GM11168 (cell line): ENCODE measurements at regions not wholly inside any gene's neighbourhood (a gene's known extent, or its start where the extent isn't known, plus 50 kb on each side); places are given as distances from the start of the nearest gene placed in this dataset.
"Not testable (repeated sequence)": the region's sequence is repeated elsewhere in the genome, so short reads cannot be mapped to it uniquely, and the experiment has no call there.

Source experiments
- in situ Hi-C: fragments of 300-500 bp; cut with MboI; formaldehyde crosslinking; loops from one replicate; pipeline ENCODE4 v1.12.0; 2022; ENCODE audit warnings: low sequenced_read_pairs; ENCODE audit not compliant: unreplicated experiment

- in situ Hi-C loops: no loop called here
These were observed 293.5 kb upstream of the CNR1 start for GRCh38 chr6:88459643-88460042.

GRCh38 chr6:88459189-88459588, 293.0 kb upstream of the CNR1 start:
- in situ Hi-C loops: no loop called here

DNA sequence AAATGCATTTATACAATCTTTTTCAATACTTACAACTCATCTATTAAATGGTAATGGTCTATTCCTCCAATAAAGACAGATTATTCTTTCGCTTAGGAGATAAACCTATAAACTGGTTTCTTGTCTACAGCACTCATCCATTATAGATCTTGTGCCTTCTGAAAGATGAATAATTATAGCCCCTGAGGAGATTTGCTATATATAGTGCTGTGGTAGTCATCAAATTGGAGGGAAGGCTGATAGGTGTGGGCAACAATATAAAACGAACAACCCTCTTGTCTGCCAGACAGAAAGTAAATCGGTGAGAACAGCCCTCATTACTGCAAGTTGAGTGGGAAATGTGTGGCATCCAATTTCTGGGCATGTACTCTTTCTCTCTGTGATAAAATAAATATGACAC, 292.5 kb upstream of the CNR1 start:
- in situ Hi-C loops: no loop called here

- in situ Hi-C loops: no loop called here
These were observed 290.2 kb upstream of the CNR1 start for GRCh38 chr6:88456221-88456859.

- in situ Hi-C loops: no loop called here
These were observed 289.2 kb upstream of the CNR1 start for GRCh38 chr6:88455317-88455716.

DNA sequence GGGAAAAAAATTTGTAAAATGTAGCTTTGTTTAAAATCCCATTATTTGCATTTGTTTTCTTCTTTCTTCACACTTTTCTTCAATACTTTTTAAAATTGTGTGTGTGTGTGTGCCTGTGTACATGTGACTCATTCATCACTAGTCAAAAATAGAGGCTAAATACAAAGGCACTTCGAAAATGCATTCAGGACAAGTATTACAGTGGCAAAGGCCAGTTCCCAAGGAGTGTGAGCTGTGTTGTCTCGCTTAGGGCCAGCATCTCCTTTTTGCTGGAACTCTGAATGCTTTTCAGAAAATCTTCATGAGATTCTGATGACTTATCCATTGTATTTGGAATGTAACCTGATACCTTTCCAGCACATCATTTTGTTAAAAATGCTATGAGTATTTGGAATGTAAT, 288.5 kb upstream of the CNR1 start:
- in situ Hi-C loops: no loop called here

- in situ Hi-C loops: no loop called here
These were observed 283.6 kb upstream of the CNR1 start for GRCh38 chr6:88449770-88450169.

DNA sequence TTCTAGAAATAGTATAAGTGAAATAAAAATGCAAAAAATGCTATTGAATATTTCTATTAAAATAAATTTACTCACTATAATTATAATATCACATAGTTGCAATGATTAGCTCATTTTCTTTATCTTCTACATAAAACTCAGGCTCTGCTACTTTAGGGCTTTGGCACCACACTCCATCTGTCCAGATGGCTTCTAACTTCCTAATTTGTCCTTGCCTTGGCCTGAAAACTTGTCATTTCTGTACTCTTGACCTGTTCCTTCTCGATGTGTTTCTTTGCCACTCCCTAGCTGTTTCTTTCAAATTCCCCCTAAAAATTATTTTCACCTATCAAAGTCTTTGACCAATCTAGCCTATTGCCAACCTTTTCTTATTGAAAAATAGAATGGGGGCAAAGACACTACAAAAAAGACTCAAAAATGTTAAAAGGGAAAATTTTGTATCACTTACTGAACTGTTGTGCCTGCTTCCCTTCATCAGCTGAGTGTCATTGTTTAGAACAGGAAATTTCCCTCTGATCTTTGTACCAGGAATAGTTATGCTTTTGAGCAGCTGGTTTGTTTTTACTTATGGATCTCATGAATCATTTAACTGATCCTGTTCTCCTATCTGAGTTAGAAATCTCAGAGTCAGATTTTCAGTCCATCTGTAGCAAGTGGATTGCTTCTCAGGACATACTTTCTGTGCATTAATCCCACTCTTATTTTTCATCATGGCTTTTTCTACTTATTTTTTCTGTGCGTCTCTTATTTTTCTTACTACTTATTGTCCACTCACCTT, 279.2 kb upstream of the CNR1 start:
- in situ Hi-C loops: no loop called here

DNA sequence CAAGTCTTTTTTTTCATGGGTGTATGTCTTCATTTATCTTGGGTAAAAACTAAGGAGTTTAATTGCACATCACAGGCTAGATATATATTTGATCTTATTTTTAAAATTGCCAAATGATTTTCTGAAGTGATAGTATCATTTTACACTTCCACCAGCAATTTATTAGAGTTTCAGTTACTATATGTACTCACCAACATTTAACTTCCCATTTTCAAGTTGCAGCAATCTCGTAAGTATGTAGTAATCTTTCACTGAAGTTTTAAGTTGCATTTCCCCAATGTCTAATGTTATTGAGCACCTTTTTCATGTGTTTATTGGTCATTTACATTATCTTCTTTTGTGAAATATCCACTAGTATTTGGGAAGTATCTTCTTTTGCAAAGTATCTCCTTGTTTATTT, 277.4 kb upstream of the CNR1 start:
- in situ Hi-C loops: no loop called here

- in situ Hi-C loops: no loop called here
These were observed 276.6 kb upstream of the CNR1 start for GRCh38 chr6:88442737-88443136.

- in situ Hi-C loops: no loop called here
These were observed 275.2 kb upstream of the CNR1 start for GRCh38 chr6:88441346-88441745.

GRCh38 chr6:88428068-88428467, 261.9 kb upstream of the CNR1 start:
- in situ Hi-C loops: no loop called here

GRCh38 chr6:88426005-88426404, 259.9 kb upstream of the CNR1 start:
- in situ Hi-C loops: no loop called here

- in situ Hi-C loops: no loop called here
These were observed 256.7 kb upstream of the CNR1 start for GRCh38 chr6:88422831-88423230.

DNA sequence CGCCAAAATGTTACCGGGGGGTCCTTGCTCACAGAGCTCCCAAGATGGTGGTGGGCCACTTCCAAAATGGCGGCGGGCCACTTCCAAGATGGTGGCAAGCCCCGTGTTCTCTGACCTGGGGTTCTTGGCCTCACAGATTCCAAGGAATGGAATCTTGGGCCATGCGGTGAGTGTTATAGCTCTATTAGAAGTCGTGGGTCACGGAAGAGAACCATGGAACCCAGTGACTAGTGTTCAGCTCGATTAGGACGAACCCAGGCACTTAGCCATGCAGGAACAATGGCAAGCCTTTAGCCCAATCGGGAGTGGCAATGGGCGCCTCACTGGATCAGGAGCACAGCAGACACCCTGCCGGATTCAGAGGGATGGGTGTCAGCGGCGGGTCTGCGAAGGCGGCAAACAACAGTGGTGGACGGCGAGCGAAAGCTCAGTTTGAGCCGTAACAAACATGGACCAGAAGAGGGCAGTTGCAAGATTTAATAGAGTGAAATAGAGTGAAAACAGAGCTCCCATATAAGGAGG, 254.9 kb upstream of the CNR1 start:
- in situ Hi-C loops: not testable (repeated sequence)

GRCh38 chr6:88418921-88419810, 253.0 kb upstream of the CNR1 start:
- in situ Hi-C loops: not testable (repeated sequence)

DNA sequence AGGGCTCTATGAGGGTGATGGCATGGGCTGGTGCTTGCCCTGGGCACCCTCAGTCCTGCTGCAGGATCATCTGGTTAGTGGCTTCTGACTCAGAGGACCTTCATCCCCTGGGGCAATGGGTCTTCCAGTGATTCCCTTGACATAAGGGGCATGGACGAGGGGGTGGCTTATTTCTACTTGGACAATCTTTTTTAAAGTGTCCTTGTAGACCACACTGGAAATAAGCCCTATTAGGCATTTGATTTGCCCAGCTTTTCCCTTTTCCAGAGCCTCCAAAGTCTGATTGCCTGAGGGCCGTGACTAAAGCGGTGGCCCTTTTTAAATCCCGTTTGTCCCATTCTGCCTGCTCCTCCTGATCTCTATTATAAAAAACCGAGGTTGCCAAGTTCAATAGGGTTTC, 251.2 kb upstream of the CNR1 start:
- in situ Hi-C loops: not testable (repeated sequence)

DNA sequence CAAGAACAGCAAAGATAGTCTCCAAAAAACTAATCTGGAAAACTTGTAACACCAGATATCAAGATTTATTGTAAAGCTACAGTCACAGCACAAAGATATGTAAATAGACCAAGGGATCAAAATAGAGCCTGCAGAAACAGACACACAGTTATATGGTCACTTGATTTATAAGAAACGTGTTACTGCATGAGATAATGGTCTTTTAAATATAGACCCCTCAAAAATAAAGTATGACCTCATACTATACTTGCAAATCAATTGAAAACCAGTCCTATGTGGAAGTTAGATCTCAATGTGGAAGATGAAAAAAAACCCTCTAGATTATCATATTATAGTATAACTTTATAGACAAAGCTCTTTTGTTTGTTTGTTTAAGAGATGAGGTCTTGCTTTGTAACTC, 247.3 kb upstream of the CNR1 start:
- in situ Hi-C loops: no loop called here

- in situ Hi-C loops: not testable (repeated sequence)
These were observed 242.2 kb upstream of the CNR1 start for GRCh38 chr6:88408355-88408754.

- in situ Hi-C loops: not testable (repeated sequence)
These were observed 240.5 kb upstream of the CNR1 start for GRCh38 chr6:88406674-88407073.

GRCh38 chr6:88403486-88403885, 237.3 kb upstream of the CNR1 start:
- in situ Hi-C loops: no loop called here
